Upper lobe of right lung (tissue), 1 donor: ENCODE measurements at regions not wholly inside any gene's neighbourhood (a gene's known extent, or its start where the extent isn't known, plus 50 kb on each side); places are given as distances from the start of the nearest gene placed in this dataset.

Experiments
- ATAC-seq: fragments of 200-7000 bp; cut with Tn5 transposase; one replicate; pipeline ENCODE4 v1.9.1; 2020; ENCODE audit warnings: mild to moderate bottlenecking, moderate library complexity
- DNase-seq: peaks from one replicate; pipeline ENCODE4 v3.0.0-alpha.2; 2020
- H3K27ac ChIP-seq: fragments of 200-600 bp; one replicate; pipeline ENCODE4 v1.8.0; 2022
- H3K27me3 ChIP-seq: fragments of 200-600 bp; one replicate; pipeline ENCODE4 v1.8.0; 2022; ENCODE audit warnings: mild to moderate bottlenecking
- H3K36me3 ChIP-seq: fragments of 200-600 bp; one replicate; pipeline ENCODE4 v1.8.0; 2022
- H3K4me1 ChIP-seq: fragments of 200-600 bp; one replicate; pipeline ENCODE4 v1.8.0; 2022
- H3K4me3 ChIP-seq: fragments of 200-600 bp; one replicate; pipeline ENCODE4 v1.8.0; 2022; ENCODE audit warnings: mild to moderate bottlenecking
- H3K9me3 ChIP-seq: fragments of 200-600 bp; one replicate; pipeline ENCODE4 v1.8.0; 2022
- intact Hi-C: fragments of 100-400 bp; cut with DNase I; formaldehyde crosslinking; loops from one replicate; pipeline ENCODE4 v1.11.0; 2022
- TF ChIP-seq, protein P1 (sequence below): fragments of 200-600 bp; IDR thresholded peaks from one replicate; pipeline ENCODE4 v1.8.0; 2022; ENCODE audit warnings: antibody characterized with exemption
- donor health status: DM: no; HTN: yes; CAD: no; lungs with severe emphysema.

DNA sequence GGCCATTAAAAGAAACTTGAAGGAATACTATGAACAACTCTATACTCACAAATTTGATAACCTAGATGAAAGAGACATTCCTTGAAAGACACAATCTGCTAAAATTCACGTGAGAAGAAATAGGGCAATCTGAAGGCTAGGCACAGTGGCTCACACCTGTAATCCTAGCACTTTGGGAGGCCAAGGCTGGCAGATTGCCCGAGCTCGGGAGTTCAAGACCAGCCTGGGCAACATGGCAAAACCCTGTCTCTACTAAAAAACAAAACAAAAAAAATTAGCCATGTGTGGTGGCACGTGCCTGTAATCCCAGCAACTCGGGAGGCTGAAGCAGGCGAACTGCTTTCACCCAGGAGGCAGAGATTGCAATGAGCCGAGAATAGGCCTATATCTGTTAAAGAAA, 104.8 kb downstream of the HES1 start:
- H3K27me3 ChIP-seq, result no peaks in the 10 kb centered on the region

GRCh38 chr3:194243172-194243837, 107.4 kb downstream of the HES1 start:
- no peak for DNase-seq
- no peaks in the 10 kb centered on the region for H3K9me3 ChIP-seq
- ATAC-seq, result no peak
- H3K27ac ChIP-seq, result no peak overlapping the region
- H3K4me1 ChIP-seq, result no peaks in the 10 kb centered on the region
- TF ChIP-seq, protein P1, sequence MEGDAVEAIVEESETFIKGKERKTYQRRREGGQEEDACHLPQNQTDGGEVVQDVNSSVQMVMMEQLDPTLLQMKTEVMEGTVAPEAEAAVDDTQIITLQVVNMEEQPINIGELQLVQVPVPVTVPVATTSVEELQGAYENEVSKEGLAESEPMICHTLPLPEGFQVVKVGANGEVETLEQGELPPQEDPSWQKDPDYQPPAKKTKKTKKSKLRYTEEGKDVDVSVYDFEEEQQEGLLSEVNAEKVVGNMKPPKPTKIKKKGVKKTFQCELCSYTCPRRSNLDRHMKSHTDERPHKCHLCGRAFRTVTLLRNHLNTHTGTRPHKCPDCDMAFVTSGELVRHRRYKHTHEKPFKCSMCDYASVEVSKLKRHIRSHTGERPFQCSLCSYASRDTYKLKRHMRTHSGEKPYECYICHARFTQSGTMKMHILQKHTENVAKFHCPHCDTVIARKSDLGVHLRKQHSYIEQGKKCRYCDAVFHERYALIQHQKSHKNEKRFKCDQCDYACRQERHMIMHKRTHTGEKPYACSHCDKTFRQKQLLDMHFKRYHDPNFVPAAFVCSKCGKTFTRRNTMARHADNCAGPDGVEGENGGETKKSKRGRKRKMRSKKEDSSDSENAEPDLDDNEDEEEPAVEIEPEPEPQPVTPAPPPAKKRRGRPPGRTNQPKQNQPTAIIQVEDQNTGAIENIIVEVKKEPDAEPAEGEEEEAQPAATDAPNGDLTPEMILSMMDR, result no peak
- intact Hi-C loops, result no loop called here
- no peaks in the 10 kb centered on the region for H3K27me3 ChIP-seq
- H3K4me3 ChIP-seq, result no peak overlapping the region
- H3K36me3 ChIP-seq, result no peaks in the 10 kb centered on the region

More for the DNA sequence above, 104.8 kb downstream of the HES1 start:
- ATAC-seq (no peak), DNase-seq (no peak)
- intact Hi-C loops, result no loop called here
- no peaks in the 10 kb centered on the region for H3K9me3 ChIP-seq
- TF ChIP-seq, protein P1, result no peak
- H3K4me3 ChIP-seq, result no peak overlapping the region
- no peaks in the 10 kb centered on the region for H3K36me3 ChIP-seq
- H3K27ac ChIP-seq, result no peak overlapping the region
- H3K4me1 ChIP-seq, result no peaks in the 10 kb centered on the region

- Histone ChIP-seq H3K27ac (no peak overlapping the region), H3K4me1 (no peaks in the 10 kb centered on the region), H3K4me3 (no peak overlapping the region), H3K27me3 (no peaks in the 10 kb centered on the region), H3K36me3 (no peaks in the 10 kb centered on the region), H3K9me3 (no peaks in the 10 kb centered on the region)
- intact Hi-C loops, result no loop called here
- no peak for DNase-seq
- TF ChIP-seq, protein P1, result no peak
- no peak for ATAC-seq
These were observed 107.0 kb downstream of the CPN2 start for GRCh38 chr3:194244167-194244566.

DNA sequence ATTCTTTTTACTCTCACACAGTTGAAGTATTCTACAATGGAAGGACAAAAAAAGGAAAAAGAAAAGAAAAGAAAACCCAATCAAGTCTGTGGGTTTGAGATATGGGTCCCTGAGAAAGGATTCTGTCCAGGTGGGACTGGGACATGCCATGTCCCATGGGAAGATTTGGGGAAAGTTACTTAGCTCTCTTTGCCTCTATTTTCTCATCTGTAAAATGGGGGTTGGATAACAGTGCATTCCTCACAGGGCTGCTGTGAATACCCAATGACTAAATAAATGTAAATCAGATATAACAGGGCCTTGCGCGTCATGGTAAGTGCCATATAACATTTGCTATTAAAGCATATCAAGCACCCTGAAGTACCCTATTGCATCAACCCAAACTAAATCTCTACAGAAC, 105.7 kb downstream of the CPN2 start:
- intact Hi-C loops, result no loop called here
- TF ChIP-seq, protein P1, result no peak
- Histone ChIP-seq H3K36me3 (no peaks in the 10 kb centered on the region), H3K27ac (no peak overlapping the region), H3K4me1 (peaks cover 9% of the 10 kb centered on the region), H3K27me3 (no peaks in the 10 kb centered on the region), H3K9me3 (no peaks in the 10 kb centered on the region), H3K4me3 (no peak overlapping the region)
- ATAC-seq (no peak), DNase-seq (no peak)

- H3K4me1 ChIP-seq, result peaks cover 15% of the 10 kb centered on the region
- H3K36me3 ChIP-seq, result no peaks in the 10 kb centered on the region
- TF ChIP-seq, protein P1, result no peak
- H3K4me3 ChIP-seq, result no peak overlapping the region
- H3K27me3 ChIP-seq, result no peaks in the 10 kb centered on the region
- no peak overlapping the region for H3K27ac ChIP-seq
- no peaks in the 10 kb centered on the region for H3K9me3 ChIP-seq
- DNase-seq (no peak), ATAC-seq (peak; percentile 65)
- intact Hi-C loops, result no loop called here
These were observed 105.1 kb downstream of the CPN2 start for GRCh38 chr3:194245975-194246561.
